Muscle layer of colon (tissue), 2 donors: ENCODE measurements at regions not wholly inside any gene's neighbourhood (a gene's known extent, or its start where the extent isn't known, plus 50 kb on each side); places are given as distances from the start of the nearest gene placed in this dataset.
"Not testable (repeated sequence)": the region's sequence is repeated elsewhere in the genome, so short reads cannot be mapped to it uniquely, and the experiment has no call there.

Experiments used
- H3K27ac ChIP-seq: one replicate; pipeline ENCODE4 v1.7.0; 2013; ENCODE audit warnings: low read depth, mild to moderate bottlenecking, low read length, moderate library complexity
- H3K27me3 ChIP-seq, 2 donors: one replicate each; pipeline ENCODE4 v1.7.0; 2013; ENCODE audit warnings: low read length in 2 of 2, mild to moderate bottlenecking in 2 of 2; ENCODE audit not compliant: insufficient read depth in 2 of 2, control insufficient read depth in 1 of 2
- H3K36me3 ChIP-seq: one replicate; pipeline ENCODE4 v1.7.0; 2013; ENCODE audit warnings: mild to moderate bottlenecking, low read length; ENCODE audit not compliant: insufficient read depth
- H3K4me1 ChIP-seq: one replicate; pipeline ENCODE4 v1.7.0; 2013; ENCODE audit warnings: mild to moderate bottlenecking, low read length; ENCODE audit not compliant: insufficient read depth
- H3K4me3 ChIP-seq, 2 donors: one replicate each; pipeline ENCODE4 v1.7.0; 2013; ENCODE audit warnings: low read length in 2 of 2, low read depth in 1 of 2, mild to moderate bottlenecking in 1 of 2, moderate library complexity in 1 of 2
- H3K9ac ChIP-seq: one replicate; pipeline ENCODE4 v1.7.0; 2013; ENCODE audit warnings: low read length
- H3K9me3 ChIP-seq: one replicate; pipeline ENCODE4 v1.7.0; 2013; ENCODE audit warnings: mild to moderate bottlenecking, low read length
- donor health status: abdominal sarcoma.
- donor health status: Adenocarcinoma of cecum.

DNA sequence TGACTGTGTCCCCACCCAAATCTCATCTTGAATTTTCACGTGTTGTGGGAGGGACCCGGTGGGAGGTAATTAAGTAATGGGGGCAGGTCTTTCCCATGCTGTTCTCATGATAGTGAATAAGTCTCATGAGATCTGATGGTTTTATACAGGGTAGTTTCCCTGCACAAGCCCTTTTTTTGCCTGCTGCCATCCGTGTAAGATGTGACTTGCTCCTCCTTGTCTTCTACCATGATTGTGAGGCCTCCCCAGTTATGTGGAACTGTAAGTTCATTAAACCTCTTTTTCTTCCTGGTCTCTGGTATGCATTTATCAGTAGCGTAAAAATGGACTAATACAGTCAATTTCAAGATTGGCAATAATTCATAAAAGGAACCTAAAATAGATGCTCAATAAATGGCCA lies 261.0 kb downstream of the ETV1 start:
- H3K4me1 ChIP-seq, H3K27ac ChIP-seq, H3K9ac ChIP-seq, H3K27me3 ChIP-seq, H3K9me3 ChIP-seq, H3K4me3 ChIP-seq, H3K36me3 ChIP-seq: not testable (repeated sequence)

- Histone ChIP-seq H3K27ac (no peak overlapping the region), H3K9me3 (no peaks in the 10 kb centered on the region), H3K36me3 (no peaks in the 10 kb centered on the region), H3K4me1 (no peaks in the 10 kb centered on the region), H3K27me3 (no peaks in the 10 kb centered on the region), H3K4me3 (no peak overlapping the region), H3K9ac (no peak overlapping the region)
Observed at GRCh38 chr7:13731643-13732042, 257.8 kb downstream of the ETV1 start.

DNA sequence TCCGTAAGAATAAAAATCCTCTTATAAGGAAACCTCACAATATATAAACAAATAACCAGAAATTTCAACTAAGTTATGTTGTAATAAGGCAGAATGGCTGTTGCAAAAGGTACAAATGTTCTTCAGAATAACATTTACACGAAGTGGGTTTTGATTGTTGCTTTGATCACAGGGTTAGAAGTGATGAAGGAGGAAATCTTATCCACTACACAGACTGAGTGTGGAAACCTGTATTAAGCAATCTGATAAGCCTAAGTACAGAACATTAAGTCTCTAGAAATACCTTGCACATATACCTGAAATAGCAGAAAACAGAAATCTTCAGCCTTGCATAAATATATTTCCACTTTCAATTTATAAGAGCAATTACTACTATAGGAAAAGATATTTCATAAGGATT lies 251.9 kb downstream of the ETV1 start:
- H3K9ac ChIP-seq: no peak overlapping the region
- no peaks in the 10 kb centered on the region for H3K36me3 ChIP-seq
- H3K27ac ChIP-seq: no peak overlapping the region
- H3K27me3 ChIP-seq: no peaks in the 10 kb centered on the region
- H3K4me1 ChIP-seq: peaks cover 2% of the 10 kb centered on the region
- no peak overlapping the region for H3K4me3 ChIP-seq
- H3K9me3 ChIP-seq: no peaks in the 10 kb centered on the region

- Histone ChIP-seq H3K9ac (no peak overlapping the region), H3K9me3 (no peaks in the 10 kb centered on the region), H3K27ac (no peak overlapping the region), H3K27me3 (no peaks in the 10 kb centered on the region), H3K36me3 (no peaks in the 10 kb centered on the region), H3K4me1 (peaks cover 14% of the 10 kb centered on the region), H3K4me3 (no peak overlapping the region)
Observed at GRCh38 chr7:13742126-13742525, 247.3 kb downstream of the ETV1 start.

DNA sequence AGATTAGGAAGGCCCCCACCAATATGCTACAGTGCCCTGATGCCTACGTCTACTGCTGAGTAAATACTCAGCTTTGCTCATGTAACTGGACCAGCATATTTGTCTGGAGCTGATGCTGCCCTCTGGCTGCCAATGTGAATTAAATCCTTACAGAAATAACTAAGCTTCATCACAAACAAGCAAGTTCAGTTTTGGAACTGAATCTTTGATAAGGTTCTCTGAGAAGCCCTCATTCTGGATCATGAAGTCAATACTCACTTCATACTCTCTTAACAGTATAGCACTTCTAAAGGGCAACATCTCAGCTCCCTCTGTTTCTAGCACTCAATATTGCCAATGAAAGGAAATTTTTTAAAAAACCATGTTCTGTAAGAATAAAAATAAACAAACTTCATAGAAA lies 246.7 kb downstream of the ETV1 start:
- no peak overlapping the region for H3K9ac ChIP-seq
- no peak overlapping the region for H3K4me3 ChIP-seq
- no peak overlapping the region for H3K27ac ChIP-seq
- H3K27me3 ChIP-seq: no peaks in the 10 kb centered on the region
- no peaks in the 10 kb centered on the region for H3K9me3 ChIP-seq
- peaks cover 14% of the 10 kb centered on the region for H3K4me1 ChIP-seq
- no peaks in the 10 kb centered on the region for H3K36me3 ChIP-seq

DNA sequence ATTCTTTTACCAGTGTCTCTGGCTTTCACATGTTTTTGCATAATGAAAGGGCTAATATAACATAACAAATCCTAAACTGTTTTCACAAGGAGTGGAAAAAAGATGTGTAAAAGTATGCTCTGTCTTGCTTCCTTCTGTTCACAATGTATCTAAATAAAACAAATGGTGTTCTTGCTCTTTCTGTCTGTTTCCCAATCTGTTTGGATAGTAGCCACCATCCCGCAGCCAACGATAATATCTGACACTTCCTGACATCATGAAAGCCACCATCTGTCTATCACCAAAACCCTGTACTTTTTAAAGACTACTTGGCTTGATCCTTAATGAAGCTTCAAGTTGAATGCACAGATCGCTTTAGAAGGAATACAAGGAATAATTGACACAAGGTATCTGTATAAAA lies 246.2 kb downstream of the ETV1 start:
- Histone ChIP-seq H3K9ac (no peak overlapping the region), H3K4me3 (no peak overlapping the region), H3K27me3 (no peaks in the 10 kb centered on the region), H3K4me1 (peaks cover 14% of the 10 kb centered on the region), H3K9me3 (no peaks in the 10 kb centered on the region), H3K36me3 (no peaks in the 10 kb centered on the region), H3K27ac (no peak overlapping the region)

- H3K27me3 ChIP-seq: no peaks in the 10 kb centered on the region
- H3K9me3 ChIP-seq: no peaks in the 10 kb centered on the region
- H3K4me1 ChIP-seq: peaks cover 14% of the 10 kb centered on the region
- H3K4me3 ChIP-seq: no peak overlapping the region
- no peak overlapping the region for H3K9ac ChIP-seq
- no peaks in the 10 kb centered on the region for H3K36me3 ChIP-seq
- no peak overlapping the region for H3K27ac ChIP-seq
Observed at GRCh38 chr7:13745530-13745929, 243.9 kb downstream of the ETV1 start.

DNA sequence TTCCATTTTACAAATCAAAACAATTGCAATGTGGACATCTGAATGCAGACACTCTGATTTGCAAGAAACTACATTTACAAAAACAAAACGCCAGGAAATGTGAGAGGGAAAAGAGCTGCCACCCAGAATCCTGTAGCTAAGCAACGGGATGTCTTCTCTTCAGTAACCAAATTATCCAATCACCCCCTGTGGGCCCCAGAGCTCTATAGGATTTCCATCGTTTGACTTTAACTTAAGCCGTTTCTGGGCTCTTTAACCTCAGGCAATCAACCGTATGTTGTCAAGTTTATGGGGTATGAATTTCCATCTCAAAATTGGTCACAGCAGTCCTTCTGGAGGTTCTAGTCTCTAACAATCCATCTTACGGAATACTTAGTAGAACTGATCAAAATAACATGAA lies 240.5 kb downstream of the ETV1 start:
- no peak overlapping the region for H3K27ac ChIP-seq
- no peaks in the 10 kb centered on the region for H3K36me3 ChIP-seq
- no peak overlapping the region for H3K9ac ChIP-seq
- no peaks in the 10 kb centered on the region for H3K27me3 ChIP-seq
- H3K4me1 ChIP-seq: peaks cover 2% of the 10 kb centered on the region
- H3K4me3 ChIP-seq: no peak overlapping the region
- H3K9me3 ChIP-seq: no peaks in the 10 kb centered on the region

DNA sequence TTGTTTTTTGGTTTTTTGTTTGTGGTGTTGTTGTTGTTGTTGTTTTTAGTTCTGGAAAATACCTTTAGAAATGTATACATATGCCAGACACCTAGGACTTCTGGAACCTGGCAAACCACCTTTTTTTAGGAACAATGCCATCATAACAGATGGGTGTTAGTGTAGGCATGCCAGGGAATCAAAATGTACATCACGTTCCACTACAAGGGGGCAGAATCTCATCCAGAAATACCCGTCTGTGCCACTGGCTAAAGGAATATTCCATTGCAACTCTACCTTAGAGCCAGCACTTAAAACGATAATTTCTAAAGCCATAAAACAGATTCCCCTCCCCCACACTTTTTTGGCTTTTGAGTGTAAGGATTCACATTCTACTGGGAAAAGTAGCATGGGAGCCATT lies 239.8 kb downstream of the ETV1 start:
- Histone ChIP-seq H3K4me1 (no peaks in the 10 kb centered on the region), H3K4me3 (no peak overlapping the region), H3K27ac (no peak overlapping the region), H3K27me3 (no peaks in the 10 kb centered on the region), H3K9ac (no peak overlapping the region), H3K36me3 (no peaks in the 10 kb centered on the region), H3K9me3 (no peaks in the 10 kb centered on the region)

DNA sequence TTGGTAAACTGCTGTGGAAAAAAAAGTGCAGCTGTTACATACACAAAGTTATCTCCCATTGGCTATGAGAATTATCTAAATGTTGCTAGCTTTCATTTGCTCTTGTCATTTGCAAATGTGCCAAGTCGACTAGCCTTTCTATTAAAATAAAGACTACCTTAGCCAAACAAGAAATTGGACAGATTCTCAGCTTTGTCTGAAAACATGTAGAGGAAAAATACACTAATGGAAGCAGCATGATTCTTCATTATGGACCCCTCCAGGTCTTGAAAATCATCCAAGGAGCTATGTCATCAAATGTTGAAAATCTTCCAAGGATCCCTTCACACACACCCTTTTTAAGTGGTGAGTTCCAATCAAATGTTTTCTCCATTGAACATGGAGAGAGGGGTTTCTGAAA lies 237.7 kb downstream of the ETV1 start:
- no peaks in the 10 kb centered on the region for H3K27me3 ChIP-seq
- H3K9me3 ChIP-seq: no peaks in the 10 kb centered on the region
- no peak overlapping the region for H3K4me3 ChIP-seq
- H3K4me1 ChIP-seq: no peaks in the 10 kb centered on the region
- no peak overlapping the region for H3K9ac ChIP-seq
- H3K36me3 ChIP-seq: no peaks in the 10 kb centered on the region
- H3K27ac ChIP-seq: no peak overlapping the region

DNA sequence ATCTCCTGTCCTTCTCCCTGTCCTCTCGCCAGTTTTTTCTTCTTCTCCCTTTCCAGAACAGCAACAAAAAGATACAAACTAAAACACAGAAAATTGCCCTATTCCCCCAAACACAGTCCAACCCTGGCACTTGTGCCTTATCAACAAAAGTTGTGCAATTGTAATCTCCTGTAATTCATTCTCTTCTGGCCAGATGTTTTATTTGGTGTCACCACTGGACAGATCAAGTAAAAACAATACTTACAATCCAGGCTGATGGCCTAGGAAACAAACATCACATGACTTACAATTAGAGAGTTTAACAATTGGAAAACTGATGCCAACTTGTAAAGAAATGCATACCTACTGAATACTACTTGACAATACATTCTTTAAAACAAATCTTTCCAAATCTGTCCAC lies 231.6 kb downstream of the ETV1 start:
- no peak overlapping the region for H3K9ac ChIP-seq
- H3K9me3 ChIP-seq: no peaks in the 10 kb centered on the region
- H3K27me3 ChIP-seq: no peaks in the 10 kb centered on the region
- no peak overlapping the region for H3K4me3 ChIP-seq
- no peaks in the 10 kb centered on the region for H3K36me3 ChIP-seq
- no peaks in the 10 kb centered on the region for H3K4me1 ChIP-seq
- no peak overlapping the region for H3K27ac ChIP-seq

GRCh38 chr7:13765853-13766252 lies 223.6 kb downstream of the ETV1 start:
- H3K36me3 ChIP-seq, H3K27ac ChIP-seq, H3K4me3 ChIP-seq, H3K27me3 ChIP-seq, H3K9me3 ChIP-seq, H3K4me1 ChIP-seq, H3K9ac ChIP-seq: not testable (repeated sequence)
